Endothelial cell of umbilical vein (primary cell): ENCODE measurements at regions not wholly inside any gene's neighbourhood (a gene's known extent, or its start where the extent isn't known, plus 50 kb on each side); places are given as distances from the start of the nearest gene placed in this dataset.

Experiments
- BruUV-seq: library from RNA; stranded (reverse); fragments of 400-500 nt; replicated peaks from 2 replicates; lab custom pipeline; 2021; lab: Mats Ljungman, UMichigan
- CTCF ChIA-PET: fragments of 300-600, 350-600 bp; sonication (Branson Sonifier 250); formaldehyde crosslinking; loops from one replicate; lab custom pipeline; 2021; ENCODE audit warnings: antibody characterized with exemption, inconsistent platforms; lab: Charles Lee
- POLR2A ChIA-PET: fragments of 300-600, 350-600 bp; sonication (Branson Sonifier 250); formaldehyde crosslinking; loops from one replicate; lab custom pipeline; 2021; ENCODE audit warnings: antibody characterized with exemption, inconsistent platforms; lab: Charles Lee
- DNase-seq: peaks from one replicate; pipeline ENCODE4 v3.0.0-alpha.2; 2011; ENCODE audit warnings: low read depth, low spot score
- FAIRE-seq: peaks from 2 replicates; lab custom pipeline; 2011; peaks lifted over from hg19 to GRCh38; lab: Jason Lieb, UNC
- H2AFZ ChIP-seq: 2 replicates; pipeline ENCODE4 v1.6.0; 2012; ENCODE audit warnings: low read depth, low read length, control low read depth, inconsistent platforms
- H3K27ac ChIP-seq: 2 replicates; pipeline ENCODE4 v1.5.1; 2011; ENCODE audit warnings: low read depth, mild to moderate bottlenecking, control low read depth, low read length, moderate library complexity; ENCODE audit not compliant: insufficient read depth
- H3K27me3 ChIP-seq, 2 experiments: 2 replicates each; pipeline versions ENCODE4 v1.6.0 to v1.6.1; 2011; ENCODE audit warnings: low read length in 2 of 2, mixed read lengths in 1 of 2; ENCODE audit not compliant: control insufficient read depth in 2 of 2, insufficient read depth in 2 of 2
- H3K36me3 ChIP-seq, 2 experiments: 2 replicates in 1 of 2; 3 replicates in 1 of 2; pipeline ENCODE4 v1.5.1; 2011; ENCODE audit warnings: low read length in 2 of 2, mild to moderate bottlenecking in 1 of 2, moderate library complexity in 1 of 2; ENCODE audit not compliant: control insufficient read depth in 2 of 2, insufficient read depth in 2 of 2; ENCODE audit errors: extremely low read depth in 1 of 2
- H3K4me1 ChIP-seq: 3 replicates; pipeline ENCODE4 v1.5.1; 2011; ENCODE audit warnings: mild to moderate bottlenecking, low read length; ENCODE audit not compliant: control insufficient read depth, insufficient read depth; ENCODE audit errors: extremely low read depth
- H3K4me2 ChIP-seq: 2 replicates; pipeline ENCODE4 v1.6.1; 2011; ENCODE audit warnings: low read length, control low read depth, mixed read lengths; ENCODE audit not compliant: insufficient read depth
- H3K4me3 ChIP-seq, 3 experiments: fragments of 200-600 bp in 1 of 3; sonication (generic), shearing (Covaris generic) in 1 of 3; replicated peaks in 1 of 3; 2 replicates each; pipeline ENCODE4 v1.5.1; 2011 to 2016; ENCODE audit warnings: control low read depth in 3 of 3, low read length in 3 of 3, mild to moderate bottlenecking in 2 of 3, inconsistent platforms in 1 of 3, low read depth in 1 of 3, moderate library complexity in 1 of 3; ENCODE audit not compliant: insufficient read depth in 1 of 3
- H3K79me2 ChIP-seq: 2 replicates; pipeline ENCODE4 v1.6.0; 2012; ENCODE audit warnings: low read length, inconsistent platforms; ENCODE audit not compliant: control insufficient read depth, insufficient read depth
- H3K9ac ChIP-seq: replicated peaks from 2 replicates; pipeline ENCODE3; 2011; ENCODE audit warnings: low read length, control low read depth; ENCODE audit not compliant: insufficient read depth; ENCODE audit errors: extremely low read depth
- H3K9me1 ChIP-seq: replicated peaks from 3 replicates; pipeline ENCODE4 v1.6.0; 2011; ENCODE audit warnings: mild to moderate bottlenecking, low read length; ENCODE audit not compliant: control insufficient read depth, insufficient read depth; ENCODE audit errors: extremely low read depth
- H3K9me3 ChIP-seq: replicated peaks from 2 replicates; pipeline ENCODE4 v1.5.1; 2012; ENCODE audit warnings: low read length, inconsistent platforms; ENCODE audit not compliant: control insufficient read depth, insufficient read depth
- H4K20me1 ChIP-seq: replicated peaks from 2 replicates; pipeline ENCODE3; 2011; ENCODE audit warnings: mild to moderate bottlenecking, low read length; ENCODE audit not compliant: control insufficient read depth, insufficient read depth; ENCODE audit errors: extremely low read depth
- CTCF ChIP-seq, 2 donors: IDR thresholded peaks; 1 replicate in 1 of 2; 2 replicates in 1 of 2; pipeline ENCODE4 v1.5.1; 2011; ENCODE audit warnings: low read length in 2 of 2, mild to moderate bottlenecking in 2 of 2, moderate library complexity in 2 of 2, control low read depth in 1 of 2, inconsistent platforms in 1 of 2, low read depth in 1 of 2; ENCODE audit not compliant: insufficient read depth in 1 of 2; ENCODE audit errors: extremely low read depth in 1 of 2
- EZH2 ChIP-seq: IDR thresholded peaks from 2 replicates; pipeline ENCODE4 v1.6.1; 2012; ENCODE audit warnings: borderline replicate concordance, low read depth, mild to moderate bottlenecking, moderate library complexity, low read length, inconsistent platforms; ENCODE audit not compliant: severe bottlenecking
- FOS ChIP-seq: IDR thresholded peaks from 2 replicates; pipeline ENCODE4 v1.6.1; 2011; ENCODE audit warnings: mild to moderate bottlenecking, low read length, moderate library complexity, borderline replicate concordance; ENCODE audit not compliant: insufficient read depth
- GATA2 ChIP-seq: IDR thresholded peaks from 2 replicates; pipeline ENCODE4 v1.7.0; 2011; ENCODE audit warnings: low read depth, mild to moderate bottlenecking, moderate library complexity, mixed read lengths, low read length; ENCODE audit not compliant: insufficient read length, insufficient read depth
- JUN ChIP-seq: IDR thresholded peaks from 2 replicates; pipeline ENCODE4 v1.6.1; 2011; ENCODE audit warnings: borderline replicate concordance, low read depth; ENCODE audit not compliant: insufficient read length, insufficient read depth
- MAX ChIP-seq: IDR thresholded peaks from 2 replicates; pipeline ENCODE4 v1.6.1; 2011; ENCODE audit not compliant: insufficient read depth, insufficient read length
- MYC ChIP-seq: IDR thresholded peaks from one replicate; pipeline ENCODE4 v1.6.1; 2011; ENCODE audit warnings: mild to moderate bottlenecking, low read depth, low read length
- POLR2A ChIP-seq: IDR thresholded peaks from 2 replicates; pipeline ENCODE4 v1.6.1; 2012; ENCODE audit warnings: low read depth, mild to moderate bottlenecking, control low read depth, low read length
- POLR2AphosphoS5 ChIP-seq: IDR thresholded peaks from 2 replicates; pipeline ENCODE4 v1.6.1; 2012; ENCODE audit warnings: low read depth, mild to moderate bottlenecking, control low read depth, low read length, moderate library complexity; ENCODE audit not compliant: insufficient read depth
- dilution Hi-C: fragments of 300-500 bp; cut with MboI; formaldehyde crosslinking; loops from one replicate; pipeline ENCODE4 v1.15.0; 2019; ENCODE audit warnings: low sequenced_read_pairs; ENCODE audit not compliant: extremely low pct_ligation_motif_present
- intact Hi-C: fragments of 100-400 bp; cut with micrococcal nuclease; formaldehyde crosslinking; loops from one replicate; pipeline ENCODE4 v1.10.0; 2022

GRCh38 chr1:58353168-58353567 lies 193.4 kb downstream of the OMA1 start:
- Histone ChIP-seq H3K4me1 (no peaks in the 10 kb centered on the region), H3K4me2 (no peak overlapping the region), H3K36me3 (no peaks in the 10 kb centered on the region), H3K9ac (no peak overlapping the region), H3K4me3 (no peak overlapping the region), H2AFZ (no peak overlapping the region), H3K27ac (no peak overlapping the region), H3K27me3 (peaks cover 0 to 3% of the 10 kb centered on the region in 2 experiments), H3K9me1 (no peaks in the 10 kb centered on the region), H3K79me2 (no peaks in the 10 kb centered on the region), H3K9me3 (no peaks in the 10 kb centered on the region), H4K20me1 (no peaks in the 10 kb centered on the region)
- ChIA-PET CTCF (no interaction called here), POLR2A (no interaction called here)
- no peak for DNase-seq
- TF ChIP-seq JUN (no peak), EZH2 (no peak), MAX (no peak), FOS (no peak), POLR2AphosphoS5 (no peak), MYC (no peak), CTCF (IDR thresholded peaks at IDR 0.05; ENCODE audit: extremely low read depth in 1 of 2, insufficient read depth in 1 of 2, low read depth in 1 of 2, low read length in 2 of 2) (no peak), GATA2 (no peak), POLR2A (no peak)
- no peak for FAIRE-seq
- dilution Hi-C loops (no loop called here), intact Hi-C loops (no loop called here)
- BruUV-seq = no TSS peak
